Esophagus squamous epithelium (tissue), 5 donors: ENCODE measurements at regions not wholly inside any gene's neighbourhood (a gene's known extent, or its start where the extent isn't known, plus 50 kb on each side); places are given as distances from the start of the nearest gene placed in this dataset.

Experiments used
- DNase-seq: peaks from one replicate; lab custom pipeline; 2025; lab: John Stamatoyannopoulos, UW
- H3K27ac ChIP-seq, 4 donors: fragments of 200-600 bp; sonication (generic); one replicate each; pipeline ENCODE4 v1.5.1; 2016 to 2019; ENCODE audit warnings: mild to moderate bottlenecking in 1 of 4
- H3K27me3 ChIP-seq, 4 donors: fragments of 200-600 bp; sonication (generic); 1 replicate in 3 of 4; 2 replicates in 1 of 4; pipeline versions ENCODE4 v1.5.1 to v1.6.0; 2017 to 2021; ENCODE audit warnings: antibody characterized with exemption in 1 of 4
- H3K36me3 ChIP-seq, 3 donors: fragments of 200-600 bp; sonication (generic); one replicate each; pipeline ENCODE4 v1.5.1; 2016 to 2019
- H3K4me1 ChIP-seq, 3 donors: fragments of 200-600 bp; sonication (generic); one replicate each; pipeline ENCODE4 v1.5.1; 2017 to 2019
- H3K4me3 ChIP-seq, 4 donors: fragments of 200-600 bp; sonication (generic); 1 replicate in 3 of 4; 2 replicates in 1 of 4; pipeline ENCODE4 v1.5.1; 2016 to 2019; ENCODE audit warnings: mild to moderate bottlenecking in 2 of 4, moderate library complexity in 1 of 4
- H3K9me3 ChIP-seq, 3 donors: fragments of 200-600 bp; sonication (generic); one replicate each; pipeline ENCODE4 v1.5.1; 2016 to 2019
- POLR2A ChIP-seq, 4 donors: fragments of 450-650 bp; IDR thresholded peaks; one replicate each; pipeline ENCODE4 v1.6.1; 2017; ENCODE audit warnings: antibody characterized with exemption in 4 of 4, mild to moderate bottlenecking in 4 of 4, moderate library complexity in 3 of 4
- WGBS, 2 donors: methylation state at CpG; one replicate each; pipeline ENCODE4 v1.1.5; 2018; 5-methylcytosine and 5-hydroxymethylcytosine counted together
- intact Hi-C: fragments of 100-400 bp; cut with DNase I; formaldehyde crosslinking; loops from one replicate; pipeline ENCODE4 v1.15.0; 2022
- TF ChIP-seq, protein P1 (sequence below), 6 experiments: fragments of 450-650 bp in 4 of 6; fragments of 200-600 bp in 2 of 6; sonication (generic) in 2 of 6; IDR thresholded peaks; one replicate each; pipeline ENCODE4 v1.5.1; 2016 to 2019; ENCODE audit warnings: antibody characterized with exemption in 6 of 6, mild to moderate bottlenecking in 4 of 6, moderate library complexity in 4 of 6
- donor health status: DM: yes; HTN: yes; CAD: no.

DNA sequence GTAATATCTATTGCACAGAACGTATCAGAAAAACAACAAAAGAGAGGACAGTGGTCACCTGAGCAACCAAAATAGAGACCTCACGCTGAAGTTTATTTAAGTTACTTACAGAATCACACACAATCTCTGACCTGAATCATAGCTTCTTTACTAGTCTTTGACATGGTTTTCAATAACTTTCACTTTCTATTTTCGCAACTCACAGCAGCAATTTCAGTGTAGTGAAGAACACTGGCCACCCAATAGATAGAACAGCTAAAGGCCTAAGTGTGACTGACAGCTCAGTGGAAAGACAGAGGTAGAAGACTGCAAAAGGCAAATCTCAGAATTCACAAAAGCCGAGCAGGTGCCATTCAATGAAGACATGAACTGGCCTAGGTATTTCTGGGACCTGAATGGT is 435.6 kb upstream of the CHRM3 start:
- intact Hi-C loops, result no loop called here
- TF ChIP-seq POLR2A (IDR thresholded peaks at IDR 0.05), result no peak
- TF ChIP-seq, protein P1, sequence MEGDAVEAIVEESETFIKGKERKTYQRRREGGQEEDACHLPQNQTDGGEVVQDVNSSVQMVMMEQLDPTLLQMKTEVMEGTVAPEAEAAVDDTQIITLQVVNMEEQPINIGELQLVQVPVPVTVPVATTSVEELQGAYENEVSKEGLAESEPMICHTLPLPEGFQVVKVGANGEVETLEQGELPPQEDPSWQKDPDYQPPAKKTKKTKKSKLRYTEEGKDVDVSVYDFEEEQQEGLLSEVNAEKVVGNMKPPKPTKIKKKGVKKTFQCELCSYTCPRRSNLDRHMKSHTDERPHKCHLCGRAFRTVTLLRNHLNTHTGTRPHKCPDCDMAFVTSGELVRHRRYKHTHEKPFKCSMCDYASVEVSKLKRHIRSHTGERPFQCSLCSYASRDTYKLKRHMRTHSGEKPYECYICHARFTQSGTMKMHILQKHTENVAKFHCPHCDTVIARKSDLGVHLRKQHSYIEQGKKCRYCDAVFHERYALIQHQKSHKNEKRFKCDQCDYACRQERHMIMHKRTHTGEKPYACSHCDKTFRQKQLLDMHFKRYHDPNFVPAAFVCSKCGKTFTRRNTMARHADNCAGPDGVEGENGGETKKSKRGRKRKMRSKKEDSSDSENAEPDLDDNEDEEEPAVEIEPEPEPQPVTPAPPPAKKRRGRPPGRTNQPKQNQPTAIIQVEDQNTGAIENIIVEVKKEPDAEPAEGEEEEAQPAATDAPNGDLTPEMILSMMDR (IDR thresholded peaks at IDR 0.05), result no peak
- DNase-seq, result no peak

DNA sequence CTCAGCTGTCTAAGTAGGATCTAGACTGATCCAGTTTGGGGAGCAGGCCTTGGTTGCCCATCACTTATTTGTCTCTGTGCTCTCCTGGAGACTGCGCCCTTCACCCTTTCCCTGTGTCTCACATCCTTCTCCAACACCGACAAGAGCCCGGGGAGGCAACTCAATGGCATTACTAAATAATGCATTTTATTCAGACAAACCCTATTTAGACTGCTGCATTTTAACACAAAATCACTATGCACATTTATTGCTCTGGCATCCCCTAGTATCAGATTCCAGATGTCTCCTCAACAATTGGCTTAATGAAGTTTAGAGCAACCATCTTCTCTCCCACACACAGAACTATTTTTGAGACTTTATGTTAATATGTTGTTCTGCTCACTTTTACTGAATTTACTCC is 436.4 kb upstream of the CHRM3 start:
- Histone ChIP-seq H3K27ac (no peak overlapping the region), H3K4me1 (no peaks in the 10 kb centered on the region), H3K36me3 (no peaks in the 10 kb centered on the region), H3K9me3 (no peaks in the 10 kb centered on the region), H3K27me3 (no peaks in the 10 kb centered on the region), H3K4me3 (no peak overlapping the region)
- intact Hi-C loops, result no loop called here
- no peak for DNase-seq
- TF ChIP-seq, protein P1 (IDR thresholded peaks at IDR 0.05), result no peak
- no peak for TF ChIP-seq POLR2A (IDR thresholded peaks at IDR 0.05)
- 96 to 98% methylated on average over 3 of the region's 3 CpGs for WGBS, 2 donors

More for the DNA sequence above, 435.6 kb upstream of the CHRM3 start:
- H3K27ac ChIP-seq, result no peak overlapping the region
- no peaks in the 10 kb centered on the region for H3K4me1 ChIP-seq
- H3K36me3 ChIP-seq, result no peaks in the 10 kb centered on the region
- no peaks in the 10 kb centered on the region for H3K27me3 ChIP-seq
- H3K4me3 ChIP-seq, result no peak overlapping the region
- no peaks in the 10 kb centered on the region for H3K9me3 ChIP-seq
- 26 to 46% methylated on average over 4 of the region's 4 CpGs for WGBS, 2 donors

DNA sequence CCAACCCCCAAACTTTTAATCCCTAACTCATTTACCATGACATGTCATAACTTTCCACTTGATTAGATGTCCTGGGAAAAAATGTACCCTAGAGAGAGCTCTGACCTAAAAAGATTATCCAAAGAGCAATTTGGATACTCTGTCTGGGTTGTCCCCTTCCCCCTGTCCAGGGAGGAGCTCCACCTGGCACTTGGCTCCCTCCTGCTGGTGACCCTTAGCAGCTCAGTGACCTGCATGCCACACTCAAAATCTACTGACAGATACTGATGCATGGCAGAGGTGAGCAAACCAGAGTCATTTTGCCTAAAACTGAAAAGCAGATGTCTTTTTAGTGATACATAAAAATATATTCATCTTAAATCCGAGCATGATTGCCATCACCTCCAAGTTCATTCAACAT is 442.3 kb upstream of the CHRM3 start:
- intact Hi-C loops, result no loop called here
- Histone ChIP-seq H3K27me3 (no peaks in the 10 kb centered on the region), H3K27ac (no peak overlapping the region), H3K36me3 (no peaks in the 10 kb centered on the region), H3K4me1 (no peaks in the 10 kb centered on the region), H3K4me3 (no peak overlapping the region), H3K9me3 (no peaks in the 10 kb centered on the region)
- no peak for TF ChIP-seq POLR2A (IDR thresholded peaks at IDR 0.05)
- no peak for DNase-seq
- WGBS, 2 donors, result 74 to 84% methylated on average over 1 of the region's 1 CpG

DNA sequence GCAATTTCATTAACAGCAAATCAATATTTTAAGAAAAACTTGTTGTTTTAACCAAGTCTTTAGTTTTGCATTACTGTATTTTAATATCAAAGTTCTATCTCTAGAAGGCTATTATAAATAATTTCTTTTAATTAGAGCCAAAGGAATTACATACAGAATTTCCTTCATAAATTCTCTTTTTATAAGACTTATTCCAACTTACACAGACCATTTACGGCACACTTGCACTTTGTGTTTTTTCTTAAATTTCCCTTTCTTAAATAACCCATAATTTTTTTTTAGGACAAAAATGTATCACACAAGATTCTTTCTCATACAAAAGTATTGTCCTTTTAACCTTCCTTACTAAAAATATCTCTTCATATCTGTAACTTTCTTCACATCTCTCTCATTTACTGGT is 458.5 kb upstream of the CHRM3 start:
- TF ChIP-seq, protein P1 (IDR thresholded peaks at IDR 0.05), result no peak
- TF ChIP-seq POLR2A (IDR thresholded peaks at IDR 0.05), result no peak
- Histone ChIP-seq H3K4me1 (no peaks in the 10 kb centered on the region), H3K27ac (no peak overlapping the region), H3K27me3 (no peaks in the 10 kb centered on the region), H3K36me3 (no peaks in the 10 kb centered on the region), H3K9me3 (no peaks in the 10 kb centered on the region), H3K4me3 (no peak overlapping the region)
- DNase-seq, result no peak
- WGBS, 2 donors, result 93 to 97% methylated on average over 1 of the region's 1 CpG
- intact Hi-C loops, result no loop called here

DNA sequence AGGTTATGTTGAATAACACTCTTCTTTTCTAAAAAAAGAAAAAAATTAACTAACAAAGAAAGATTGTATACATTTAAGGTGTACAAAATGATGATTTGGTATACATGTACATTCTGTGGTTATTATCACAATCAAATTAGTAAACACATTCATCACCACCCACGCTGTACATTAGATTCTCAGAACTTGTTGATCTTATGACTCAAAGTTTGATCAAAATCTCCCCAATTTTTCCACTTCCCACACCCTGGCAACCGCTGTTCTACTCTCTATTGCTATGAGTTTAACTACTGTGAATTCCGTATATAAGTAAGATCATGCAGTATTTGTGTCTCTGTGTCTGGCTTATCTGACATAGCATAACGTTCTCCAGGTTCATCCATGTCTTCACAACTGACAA is 469.5 kb upstream of the CHRM3 start:
- H3K27me3 ChIP-seq, result no peaks in the 10 kb centered on the region
- no peak for TF ChIP-seq POLR2A (IDR thresholded peaks at IDR 0.05)
- TF ChIP-seq, protein P1 (IDR thresholded peaks at IDR 0.05), result no peak
- no peaks in the 10 kb centered on the region for H3K36me3 ChIP-seq
- no peaks in the 10 kb centered on the region for H3K9me3 ChIP-seq
- no peaks in the 10 kb centered on the region for H3K4me1 ChIP-seq
- no peak overlapping the region for H3K27ac ChIP-seq
- DNase-seq, result no peak
- intact Hi-C loops, result no loop called here
- no peak overlapping the region for H3K4me3 ChIP-seq
- WGBS, 2 donors, result 37 to 59% methylated on average over 4 of the region's 4 CpGs

DNA sequence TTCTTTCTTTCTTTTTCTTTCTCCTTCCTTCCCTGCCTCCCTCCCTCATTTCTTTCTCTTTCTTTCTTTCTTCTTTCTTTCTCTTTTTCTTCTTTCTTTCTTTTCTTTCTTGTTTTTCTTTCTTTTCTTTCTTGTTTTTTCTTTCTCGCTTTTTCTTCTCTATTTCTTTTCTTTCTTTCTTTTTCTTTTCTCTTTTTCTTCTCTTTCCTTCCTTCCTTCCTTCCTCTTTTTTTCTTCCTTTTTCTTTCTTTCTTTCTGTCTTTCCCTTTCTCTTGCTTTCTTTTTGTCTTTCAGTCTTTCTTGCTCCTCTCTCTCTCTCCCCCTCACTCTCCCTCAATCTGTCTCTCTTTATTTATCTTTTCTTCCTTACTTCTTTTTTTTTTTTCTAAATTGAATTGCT is 472.0 kb upstream of the CHRM3 start:
- Histone ChIP-seq H3K4me3 (no peak overlapping the region), H3K27ac (no peak overlapping the region), H3K4me1 (no peaks in the 10 kb centered on the region), H3K9me3 (no peaks in the 10 kb centered on the region), H3K36me3 (no peaks in the 10 kb centered on the region), H3K27me3 (no peaks in the 10 kb centered on the region)
- intact Hi-C loops, result no loop called here
- 67 to 69% methylated on average over 1 of the region's 1 CpG for WGBS, 2 donors
- no peak for TF ChIP-seq POLR2A (IDR thresholded peaks at IDR 0.05)
- TF ChIP-seq, protein P1 (IDR thresholded peaks at IDR 0.05), result no peak
- DNase-seq, result no peak
